ENCODE measurements at regions not wholly inside any gene's neighbourhood (a gene's known extent, or its start where the extent isn't known, plus 50 kb on each side); places are given as distances from the start of the nearest gene placed in this dataset.

- no peaks in the 10 kb centered on the region for H3K4me1 ChIP-seq (ENCODE audit: insufficient read depth, low read length)
Observed at GRCh38 chr5:120039111-120039510, 409.8 kb downstream of the FAM170A start.

GRCh38 chr5:120043431-120043830 is 414.1 kb downstream of the FAM170A start:
- no peaks in the 10 kb centered on the region for H3K9me3 ChIP-seq (ENCODE audit: low read length)
- no peaks in the 10 kb centered on the region for H3K36me3 Mint-ChIP-seq
- H3K27me3 Mint-ChIP-seq, result no peaks in the 10 kb centered on the region
- H3K27ac ChIP-seq (ENCODE audit: low read depth, low read length), result no peak overlapping the region
- no peaks in the 10 kb centered on the region for H3K27me3 ChIP-seq (ENCODE audit: insufficient read depth, low read length, poor library complexity, severe bottlenecking)
- H3K9me3 Mint-ChIP-seq, result no peaks in the 10 kb centered on the region
- no peaks in the 10 kb centered on the region for H3K4me1 Mint-ChIP-seq
- ChIA-PET POLR2A (no interaction called here), CTCF (no interaction called here)
- H3K4me3 ChIP-seq (ENCODE audit: low read length), result no peak overlapping the region
- DNase-seq, result no peak
- H3K4me1 ChIP-seq (ENCODE audit: insufficient read depth, low read length), result no peaks in the 10 kb centered on the region
- H3K27ac Mint-ChIP-seq, result no peak overlapping the region
- H3K4me3 Mint-ChIP-seq, result no peak overlapping the region
- H3K36me3 ChIP-seq (ENCODE audit: insufficient read depth, low read length), result no peaks in the 10 kb centered on the region

More at GRCh38 chr5:120039111-120039510, 409.8 kb downstream of the FAM170A start:
- CTCF ChIA-PET, result no interaction called here
- H3K27me3 Mint-ChIP-seq, result peaks cover 0 to 2% of the 10 kb centered on the region in 2 donors
- no peaks in the 10 kb centered on the region for H3K4me1 Mint-ChIP-seq
- H3K9me3 Mint-ChIP-seq, result peaks cover 0 to 3% (median 0%) of the 10 kb centered on the region in 5 donors
- no peak overlapping the region for H3K4me3 Mint-ChIP-seq
- H3K27ac ChIP-seq (ENCODE audit: low read depth, low read length), result no peak overlapping the region
- H3K36me3 ChIP-seq (ENCODE audit: insufficient read depth, low read length), result no peaks in the 10 kb centered on the region
- no peaks in the 10 kb centered on the region for H3K36me3 Mint-ChIP-seq
- no peak for DNase-seq
- POLR2A ChIA-PET, result no interaction called here
- H3K4me3 ChIP-seq (ENCODE audit: low read length), result no peak overlapping the region
- no peak overlapping the region for H3K27ac Mint-ChIP-seq
- H3K9me3 ChIP-seq (ENCODE audit: low read length), result no peaks in the 10 kb centered on the region
- H3K27me3 ChIP-seq (ENCODE audit: insufficient read depth, low read length, poor library complexity, severe bottlenecking), result no peaks in the 10 kb centered on the region

GRCh38 chr5:120052916-120053828 is 410.9 kb upstream of the PRR16 start:
- H3K27me3 Mint-ChIP-seq, result no peaks in the 10 kb centered on the region
- POLR2A ChIA-PET, result no interaction called here
- no peaks in the 10 kb centered on the region for H3K4me1 Mint-ChIP-seq
- Histone ChIP-seq H3K27me3 (ENCODE audit: insufficient read depth, low read length, poor library complexity, severe bottlenecking) (no peaks in the 10 kb centered on the region), H3K36me3 (ENCODE audit: insufficient read depth, low read length) (no peaks in the 10 kb centered on the region), H3K27ac (ENCODE audit: low read depth, low read length) (no peak overlapping the region), H3K9me3 (ENCODE audit: low read length) (no peaks in the 10 kb centered on the region), H3K4me1 (ENCODE audit: insufficient read depth, low read length) (no peaks in the 10 kb centered on the region), H3K4me3 (ENCODE audit: low read length) (no peak overlapping the region)
- DNase-seq, result no peak
- H3K4me3 Mint-ChIP-seq, result no peak overlapping the region
- CTCF ChIA-PET, result no interaction called here
- H3K9me3 Mint-ChIP-seq, result peaks cover 2 to 6% (median 4%) of the 10 kb centered on the region in 5 donors
- H3K36me3 Mint-ChIP-seq, result no peaks in the 10 kb centered on the region
- H3K27ac Mint-ChIP-seq, result no peak overlapping the region

- Histone ChIP-seq H3K36me3 (ENCODE audit: insufficient read depth, low read length) (no peaks in the 10 kb centered on the region), H3K27me3 (ENCODE audit: insufficient read depth, low read length, poor library complexity, severe bottlenecking) (no peaks in the 10 kb centered on the region), H3K9me3 (ENCODE audit: low read length) (no peaks in the 10 kb centered on the region), H3K27ac (ENCODE audit: low read depth, low read length) (no peak overlapping the region), H3K4me1 (ENCODE audit: insufficient read depth, low read length) (no peaks in the 10 kb centered on the region), H3K4me3 (ENCODE audit: low read length) (no peak overlapping the region)
- H3K4me3 Mint-ChIP-seq, result no peak overlapping the region
- no peak overlapping the region for H3K27ac Mint-ChIP-seq
- ChIA-PET POLR2A (no interaction called here), CTCF (no interaction called here)
- no peaks in the 10 kb centered on the region for H3K36me3 Mint-ChIP-seq
- DNase-seq, result no peak
- H3K27me3 Mint-ChIP-seq, result no peaks in the 10 kb centered on the region
- H3K4me1 Mint-ChIP-seq, result no peaks in the 10 kb centered on the region
- peaks cover 2 to 6% (median 4%) of the 10 kb centered on the region in 5 donors for H3K9me3 Mint-ChIP-seq
Observed at GRCh38 chr5:120053841-120054240, 410.3 kb upstream of the PRR16 start.

- Mint-ChIP-seq H3K4me1 (no peaks in the 10 kb centered on the region), H3K27ac (no peak overlapping the region), H3K9me3 (peaks cover 2 to 4% (median 3%) of the 10 kb centered on the region in 5 donors), H3K36me3 (no peaks in the 10 kb centered on the region), H3K27me3 (no peaks in the 10 kb centered on the region), H3K4me3 (no peak overlapping the region)
- Histone ChIP-seq H3K27ac (ENCODE audit: low read depth, low read length) (no peak overlapping the region), H3K27me3 (ENCODE audit: insufficient read depth, low read length, poor library complexity, severe bottlenecking) (no peaks in the 10 kb centered on the region), H3K9me3 (ENCODE audit: low read length) (no peaks in the 10 kb centered on the region), H3K4me3 (ENCODE audit: low read length) (no peak overlapping the region), H3K36me3 (ENCODE audit: insufficient read depth, low read length) (no peaks in the 10 kb centered on the region), H3K4me1 (ENCODE audit: insufficient read depth, low read length) (no peaks in the 10 kb centered on the region)
- ChIA-PET POLR2A (no interaction called here), CTCF (no interaction called here)
- no peak for DNase-seq
Observed at GRCh38 chr5:120055858-120056257, 408.2 kb upstream of the PRR16 start.

GRCh38 chr5:120062515-120062917 is 401.6 kb upstream of the PRR16 start:
- H3K27me3 ChIP-seq (ENCODE audit: insufficient read depth, low read length, poor library complexity, severe bottlenecking), result no peaks in the 10 kb centered on the region

GRCh38 chr5:120072068-120072761 is 391.9 kb upstream of the PRR16 start:
- POLR2A ChIA-PET, result no interaction called here
- CTCF ChIA-PET, result no interaction called here
- H3K27ac Mint-ChIP-seq, result no peak overlapping the region

More at GRCh38 chr5:120062515-120062917, 401.6 kb upstream of the PRR16 start:
- no peaks in the 10 kb centered on the region for H3K36me3 ChIP-seq (ENCODE audit: insufficient read depth, low read length)
- no peaks in the 10 kb centered on the region for H3K4me1 ChIP-seq (ENCODE audit: insufficient read depth, low read length)
- no peak overlapping the region for H3K27ac Mint-ChIP-seq
- CTCF ChIA-PET, result no interaction called here
- POLR2A ChIA-PET, result no interaction called here
- no peak overlapping the region for H3K27ac ChIP-seq (ENCODE audit: low read depth, low read length)
- no peaks in the 10 kb centered on the region for H3K9me3 ChIP-seq (ENCODE audit: low read length)
- H3K27me3 Mint-ChIP-seq, result no peaks in the 10 kb centered on the region
- DNase-seq, result no peak
- no peaks in the 10 kb centered on the region for H3K36me3 Mint-ChIP-seq
- peaks cover 0 to 6% (median 3%) of the 10 kb centered on the region in 5 donors for H3K9me3 Mint-ChIP-seq
- H3K4me1 Mint-ChIP-seq, result no peaks in the 10 kb centered on the region
- H3K4me3 Mint-ChIP-seq, result no peak overlapping the region
- no peak overlapping the region for H3K4me3 ChIP-seq (ENCODE audit: low read length)

GRCh38 chr5:120073722-120074121 is 390.4 kb upstream of the PRR16 start:
- Mint-ChIP-seq H3K4me1 (no peaks in the 10 kb centered on the region), H3K27ac (no peak overlapping the region), H3K36me3 (no peaks in the 10 kb centered on the region), H3K4me3 (no peak overlapping the region), H3K9me3 (peaks cover 0 to 6% (median under 1%) of the 10 kb centered on the region in 5 donors), H3K27me3 (no peaks in the 10 kb centered on the region)
- POLR2A ChIA-PET, result no interaction called here
- CTCF ChIA-PET, result no interaction called here
- H3K4me3 ChIP-seq (ENCODE audit: low read length), result no peak overlapping the region
- DNase-seq, result no peak
- H3K36me3 ChIP-seq (ENCODE audit: insufficient read depth, low read length), result no peaks in the 10 kb centered on the region
- H3K9me3 ChIP-seq (ENCODE audit: low read length), result no peaks in the 10 kb centered on the region
- no peaks in the 10 kb centered on the region for H3K27me3 ChIP-seq (ENCODE audit: insufficient read depth, low read length, poor library complexity, severe bottlenecking)
- no peak overlapping the region for H3K27ac ChIP-seq (ENCODE audit: low read depth, low read length)
- no peaks in the 10 kb centered on the region for H3K4me1 ChIP-seq (ENCODE audit: insufficient read depth, low read length)

More at GRCh38 chr5:120072068-120072761, 391.9 kb upstream of the PRR16 start:
- Histone ChIP-seq H3K4me1 (ENCODE audit: insufficient read depth, low read length) (no peaks in the 10 kb centered on the region), H3K4me3 (ENCODE audit: low read length) (no peak overlapping the region), H3K27me3 (ENCODE audit: insufficient read depth, low read length, poor library complexity, severe bottlenecking) (no peaks in the 10 kb centered on the region), H3K36me3 (ENCODE audit: insufficient read depth, low read length) (no peaks in the 10 kb centered on the region), H3K27ac (ENCODE audit: low read depth, low read length) (no peak overlapping the region), H3K9me3 (ENCODE audit: low read length) (no peaks in the 10 kb centered on the region)
- H3K4me1 Mint-ChIP-seq, result no peaks in the 10 kb centered on the region
- H3K27me3 Mint-ChIP-seq, result no peaks in the 10 kb centered on the region
- no peak for DNase-seq
- peaks cover 0 to 6% (median 0%) of the 10 kb centered on the region in 5 donors for H3K9me3 Mint-ChIP-seq
- H3K4me3 Mint-ChIP-seq, result no peak overlapping the region
- no peaks in the 10 kb centered on the region for H3K36me3 Mint-ChIP-seq
